HepG2 (cell line): ENCODE measurements at regions not wholly inside any gene's neighbourhood (a gene's known extent, or its start where the extent isn't known, plus 50 kb on each side); places are given as distances from the start of the nearest gene placed in this dataset.

Experiments used
- ATAC-seq: fragments of 200-7000 bp; cut with Tn5 transposase; 3 replicates; pipeline ENCODE4 v1.9.1; 2020; ENCODE audit warnings: mild to moderate bottlenecking, moderate library complexity
- BruUV-seq: library from RNA; stranded (reverse); fragments of 400-500 nt; replicated peaks from 2 replicates; lab custom pipeline; 2021; lab: Mats Ljungman, UMichigan
- CTCF ChIA-PET: fragments of 300-600 bp; formaldehyde crosslinking; extraction: SDS; loops from one replicate; lab custom pipeline; 2021; ENCODE audit warnings: low total read pairs, inconsistent platforms, low intra/inter-chr PET ratio; lab: Yijun Ruan, JAX
- POLR2A ChIA-PET: fragments of 350-600 bp; sonication (Branson Sonifier 250); formaldehyde crosslinking; loops from one replicate; lab custom pipeline; 2020; ENCODE audit warnings: antibody characterized with exemption, inconsistent platforms; lab: Yijun Ruan, JAX
- DNase-seq: peaks from one replicate; pipeline ENCODE4 v3.0.0-alpha.2; 2015; ENCODE audit warnings: low spot score
- FAIRE-seq: peaks from 3 replicates; lab custom pipeline; 2011; peaks lifted over from hg19 to GRCh38; lab: Jason Lieb, UNC
- H2AFZ ChIP-seq: one replicate; pipeline ENCODE4 v1.6.1; 2011; ENCODE audit warnings: low read length, inconsistent platforms
- H3K27ac ChIP-seq: fragments of 300-600 bp; 3 replicates; pipeline ENCODE4 v1.8.0; 2011; ENCODE audit warnings: mixed run types, mild to moderate bottlenecking, mixed read lengths, low read length, inconsistent platforms; ENCODE audit not compliant: insufficient read depth; ENCODE audit errors: extremely low read length
- H3K27me3 ChIP-seq, 2 experiments: fragments of 200-600 bp in 1 of 2; 2 replicates in 1 of 2; 3 replicates in 1 of 2; pipeline versions ENCODE4 v1.6.0 to v1.8.0; 2011; ENCODE audit warnings: low read length in 2 of 2, mild to moderate bottlenecking in 2 of 2, moderate library complexity in 2 of 2, inconsistent platforms in 1 of 2; ENCODE audit not compliant: insufficient read depth in 2 of 2, control insufficient read depth in 1 of 2
- H3K36me3 ChIP-seq, 2 experiments: fragments of 200-600 bp in 1 of 2; replicated peaks in 1 of 2; 2 replicates in 1 of 2; 3 replicates in 1 of 2; pipeline versions ENCODE4 v1.5.1 to v1.8.0; 2011; ENCODE audit warnings: low read length in 2 of 2, inconsistent platforms in 1 of 2; ENCODE audit not compliant: insufficient read depth in 2 of 2, control insufficient read depth in 1 of 2
- H3K4me1 ChIP-seq: 2 replicates; pipeline ENCODE4 v1.5.1; 2012; ENCODE audit warnings: low read length, inconsistent platforms; ENCODE audit not compliant: insufficient read depth
- H3K4me2 ChIP-seq: 2 replicates; pipeline ENCODE4 v1.6.0; 2011; ENCODE audit warnings: low read depth, low read length, inconsistent platforms
- H3K4me3 ChIP-seq, 3 experiments: fragments of 200-600 bp in 1 of 3; sonication (generic), shearing (Covaris generic) in 1 of 3; replicated peaks in 1 of 3; 2 replicates each; pipeline ENCODE4 v1.5.1; 2011 to 2016; ENCODE audit warnings: low read length in 3 of 3, inconsistent platforms in 2 of 3, low read depth in 2 of 3, mild to moderate bottlenecking in 2 of 3, control low read depth in 1 of 3, mixed read lengths in 1 of 3; ENCODE audit not compliant: insufficient read depth in 1 of 3
- H3K79me2 ChIP-seq: one replicate; pipeline ENCODE4 v1.6.1; 2011; ENCODE audit warnings: low read length, inconsistent platforms; ENCODE audit not compliant: insufficient read depth
- H3K9ac ChIP-seq: 2 replicates; pipeline ENCODE4 v1.6.0; 2011; ENCODE audit warnings: mild to moderate bottlenecking, low read depth, low read length, inconsistent platforms; ENCODE audit not compliant: insufficient read depth
- H3K9me3 ChIP-seq: 2 replicates; pipeline ENCODE4 v1.5.1; 2012; ENCODE audit warnings: mild to moderate bottlenecking, low read length
- H4K20me1 ChIP-seq: 2 replicates; pipeline ENCODE4 v1.6.0; 2011; ENCODE audit warnings: inconsistent platforms, mild to moderate bottlenecking, low read length, moderate library complexity; ENCODE audit not compliant: insufficient read depth
- ARID3A ChIP-seq: IDR thresholded peaks from 2 replicates; pipeline ENCODE4 v1.6.1; 2012; ENCODE audit warnings: low read depth, low read length, improper control_type of control experiment
- ATF7 ChIP-seq, 2 experiments: fragments of 450-650 bp in 1 of 2; sonication (generic) in 1 of 2; formaldehyde crosslinking in 1 of 2; IDR thresholded peaks; 2 replicates each; pipeline versions ENCODE4 v1.4.0 to v1.6.1; 2016 to 2020; ENCODE audit warnings: antibody characterized with exemption in 1 of 2, mild to moderate bottlenecking in 1 of 2, missing genetic modification reagents in 1 of 2
- CBX1 ChIP-seq: IDR thresholded peaks from one replicate; pipeline ENCODE4 v1.6.1; 2016; ENCODE audit warnings: antibody characterized with exemption, low read depth
- CEBPG ChIP-seq: IDR thresholded peaks from 2 replicates; pipeline ENCODE4 v1.6.1; 2016
- CHD4 ChIP-seq: fragments of 200-600 bp; sonication (generic); IDR thresholded peaks from 2 replicates; pipeline ENCODE4 v1.7.0; 2017; ENCODE audit warnings: mild to moderate bottlenecking, low read length, borderline replicate concordance
- HNF4G ChIP-seq, 2 experiments: sonication (generic) in 1 of 2; formaldehyde crosslinking in 1 of 2; IDR thresholded peaks; 2 replicates each; pipeline versions ENCODE4 v1.4.0 to v1.6.1; 2011 to 2020; ENCODE audit warnings: borderline replicate concordance in 2 of 2, low read depth in 2 of 2, mild to moderate bottlenecking in 2 of 2, low read length in 1 of 2, missing genetic modification reagents in 1 of 2, moderate library complexity in 1 of 2
- HOXA3 ChIP-seq: sonication (generic); formaldehyde crosslinking; IDR thresholded peaks from 2 replicates; pipeline ENCODE4 v1.5.0; 2020; ENCODE audit warnings: missing genetic modification reagents
- KDM3A ChIP-seq: IDR thresholded peaks from 2 replicates; pipeline ENCODE4 v1.6.1; 2018; ENCODE audit warnings: low read depth, missing compliant biosample characterization
- POGZ ChIP-seq: sonication (generic); formaldehyde crosslinking; IDR thresholded peaks from 2 replicates; pipeline ENCODE4 v1.4.0; 2020; ENCODE audit warnings: mild to moderate bottlenecking, missing genetic modification reagents
- POLR2AphosphoS5 ChIP-seq: IDR thresholded peaks from 2 replicates; pipeline ENCODE4 v1.6.1; 2012; ENCODE audit warnings: low read depth, low read length
- SP140L ChIP-seq: sonication (generic); formaldehyde crosslinking; IDR thresholded peaks from 2 replicates; pipeline ENCODE4 v1.4.0; 2020; ENCODE audit warnings: missing genetic modification reagents, borderline replicate concordance
- ZBTB20 ChIP-seq: sonication (generic); formaldehyde crosslinking; IDR thresholded peaks from 2 replicates; pipeline ENCODE4 v1.8.1; 2023; ENCODE audit warnings: missing genetic modification reagents, low read depth, mild to moderate bottlenecking, borderline replicate concordance
- ZMYM4 ChIP-seq: sonication (generic); formaldehyde crosslinking; IDR thresholded peaks from 2 replicates; pipeline ENCODE4 v1.8.1; 2023; ENCODE audit warnings: mild to moderate bottlenecking, missing genetic modification reagents
- ZNF225 ChIP-seq: sonication (generic); formaldehyde crosslinking; IDR thresholded peaks from 2 replicates; pipeline ENCODE4 v1.4.0; 2020; ENCODE audit warnings: mild to moderate bottlenecking, missing genetic modification reagents
- WGBS: methylation state at CpG from one replicate; pipeline ENCODE4 v1.1.6; 2017; ENCODE audit warnings: low lambda C conversion rate; 5-methylcytosine and 5-hydroxymethylcytosine counted together
- in situ Hi-C: cut with HindIII; loops from 2 replicates; pipeline ENCODE4 v1.10.0; 2017; ENCODE audit warnings: low pct_unique_long_range_greater_than_20kb; ENCODE audit not compliant: extremely low pct_ligation_motif_present
- intact Hi-C: fragments of 100-400 bp; cut with micrococcal nuclease; formaldehyde crosslinking; loops from one replicate; pipeline ENCODE4 v1.10.0; 2022; ENCODE audit not compliant: unreplicated experiment

GRCh38 chr6:91711518-91711917 is 1124.6 kb upstream of the MAP3K7 start (continued):
- TF ChIP-seq ZNF225 (no peak), SP140L (CRISPR knock-in tag) (no peak), HNF4G (IDR thresholded peaks at IDR 0.05; ENCODE audit: borderline replicate concordance, low read depth, low read length) (no peak), HNF4G (CRISPR knock-in tag; IDR thresholded peaks at IDR 0.05; ENCODE audit: borderline replicate concordance, low read depth) (no peak), POLR2AphosphoS5 (no peak), CBX1 (no peak), ATF7 (IDR thresholded peaks at IDR 0.05) (no peak), ATF7 (CRISPR knock-in tag; IDR thresholded peaks at IDR 0.05) (no peak), KDM3A (no peak), POGZ (CRISPR knock-in tag) (no peak), ZBTB20 (CRISPR knock-in tag) (no peak)
- TF ChIP-seq, all 625 proteins: peak for 0

- no peaks in the 10 kb centered on the region for H3K9me3 ChIP-seq
- no peak for DNase-seq
- no peak for FAIRE-seq
- no TSS peak for BruUV-seq
- ChIA-PET POLR2A (no interaction called here), CTCF (no interaction called here)
- H3K4me1 ChIP-seq = no peaks in the 10 kb centered on the region
- no peak overlapping the region for H3K9ac ChIP-seq
- no peaks in the 10 kb centered on the region for H3K36me3 ChIP-seq
- no peaks in the 10 kb centered on the region for H3K27me3 ChIP-seq
- WGBS = 0% methylated on average over 2 of the region's 2 CpGs
- in situ Hi-C loops = no loop called here
- no peak for ATAC-seq
- H3K79me2 ChIP-seq = no peaks in the 10 kb centered on the region
- no peak overlapping the region for H3K4me2 ChIP-seq
- no peak overlapping the region for H2AFZ ChIP-seq
- H3K4me3 ChIP-seq = no peak overlapping the region
- H4K20me1 ChIP-seq = no peaks in the 10 kb centered on the region
- H3K27ac ChIP-seq = no peak overlapping the region
- TF ChIP-seq ZMYM4 (CRISPR knock-in tag) (no peak), CHD4 (no peak), HOXA3 (CRISPR knock-in tag) (no peak), ARID3A (no peak), CEBPG (CRISPR knock-in tag) (no peak)
- intact Hi-C loops = no loop called here
Observed at GRCh38 chr6:91710342-91710741, 1123.5 kb upstream of the MAP3K7 start.
